IMR-90 (cell line): ENCODE measurements at regions not wholly inside any gene's neighbourhood (a gene's known extent, or its start where the extent isn't known, plus 50 kb on each side); places are given as distances from the start of the nearest gene placed in this dataset.

Source experiments
- ATAC-seq: fragments of 200-7000 bp; cut with Tn5 transposase; 2 replicates; pipeline ENCODE4 v1.9.1; 2020; ENCODE audit warnings: low read depth, mild to moderate bottlenecking, moderate library complexity
- BruUV-seq: library from RNA; stranded (reverse); fragments of 400-500 nt; replicated peaks from 2 replicates; lab custom pipeline; 2021; lab: Mats Ljungman, UMichigan
- CTCF ChIA-PET: fragments of 300-600 bp; formaldehyde crosslinking; extraction: SDS; loops from one replicate; lab custom pipeline; 2021; ENCODE audit warnings: antibody characterized with exemption; lab: Yijun Ruan, JAX
- POLR2A ChIA-PET: fragments of 300-600 bp; sonication (Branson Sonifier 250); formaldehyde crosslinking; loops from one replicate; lab custom pipeline; 2022; ENCODE audit warnings: antibody characterized with exemption; ENCODE audit not compliant: unreplicated experiment; lab: Charles Lee
- DNase-seq: peaks from one replicate; pipeline ENCODE4 v3.0.0; 2013
- H2AFZ ChIP-seq: replicated peaks from 2 replicates; pipeline ENCODE3; 2013; ENCODE audit warnings: low read length, mild to moderate bottlenecking; ENCODE audit not compliant: poor library complexity
- H2AK5ac ChIP-seq: 2 replicates; pipeline ENCODE4 v1.6.1; 2013; ENCODE audit warnings: low read depth, low read length, inconsistent platforms
- H2AK9ac ChIP-seq: replicated peaks from 2 replicates; pipeline ENCODE3; 2013; ENCODE audit warnings: mild to moderate bottlenecking, low read depth, low read length, moderate library complexity; ENCODE audit not compliant: poor library complexity
- H2BK120ac ChIP-seq: 2 replicates; pipeline ENCODE4 v1.6.1; 2013; ENCODE audit warnings: low read depth, low read length, inconsistent platforms
- H2BK15ac ChIP-seq: 3 replicates; pipeline ENCODE4 v1.6.1; 2013; ENCODE audit warnings: low read depth, low read length, inconsistent platforms
- H2BK20ac ChIP-seq: 2 replicates; pipeline ENCODE4 v1.6.1; 2013; ENCODE audit warnings: low read depth, mild to moderate bottlenecking, inconsistent platforms, low read length, moderate library complexity
- H2BK5ac ChIP-seq: 2 replicates; pipeline ENCODE4 v1.6.1; 2013; ENCODE audit warnings: mild to moderate bottlenecking, low read depth, low read length, inconsistent platforms; ENCODE audit not compliant: poor library complexity, severe bottlenecking
- H3K14ac ChIP-seq: replicated peaks from 2 replicates; pipeline ENCODE4 v1.6.1; 2013; ENCODE audit warnings: low read depth, low read length, inconsistent platforms
- H3K18ac ChIP-seq: 2 replicates; pipeline ENCODE4 v1.6.1; 2013; ENCODE audit warnings: low read depth, low read length, control low read depth
- H3K23ac ChIP-seq: 2 replicates; pipeline ENCODE4 v1.6.1; 2013; ENCODE audit warnings: low read depth, low read length, inconsistent platforms
- H3K27ac ChIP-seq: 2 replicates; pipeline ENCODE4 v1.5.1; 2013; ENCODE audit warnings: mild to moderate bottlenecking, control low read depth, low read length; ENCODE audit not compliant: insufficient read depth
- H3K27me3 ChIP-seq: 2 replicates; pipeline ENCODE4 v1.6.1; 2013; ENCODE audit warnings: low read length; ENCODE audit not compliant: control insufficient read depth, insufficient read depth
- H3K36me3 ChIP-seq: 2 replicates; pipeline ENCODE4 v1.6.1; 2013; ENCODE audit warnings: low read length, mixed read lengths; ENCODE audit not compliant: control insufficient read depth, insufficient read depth
- H3K4ac ChIP-seq: 2 replicates; pipeline ENCODE4 v1.6.1; 2013; ENCODE audit warnings: low read depth, low read length, inconsistent platforms
- H3K4me1 ChIP-seq: 2 replicates; pipeline ENCODE4 v1.6.1; 2013; ENCODE audit warnings: low read length, mixed read lengths; ENCODE audit not compliant: control insufficient read depth, insufficient read depth
- H3K4me2 ChIP-seq: 2 replicates; pipeline ENCODE4 v1.6.1; 2013; ENCODE audit warnings: low read depth, mild to moderate bottlenecking, control low read depth, low read length, moderate library complexity
- H3K4me3 ChIP-seq: 2 replicates; pipeline ENCODE4 v1.5.1; 2013; ENCODE audit warnings: low read depth, mild to moderate bottlenecking, control low read depth, low read length, moderate library complexity; ENCODE audit not compliant: insufficient read depth
- H3K56ac ChIP-seq: 2 replicates; pipeline ENCODE4 v1.6.1; 2013; ENCODE audit warnings: low read length, inconsistent platforms; ENCODE audit not compliant: insufficient read depth; ENCODE audit errors: extremely low read depth
- H3K79me1 ChIP-seq, 2 experiments: 2 replicates each; pipeline ENCODE4 v1.6.1; 2013; ENCODE audit warnings: low read length in 2 of 2, inconsistent platforms in 1 of 2, low read depth in 1 of 2
- H3K9ac ChIP-seq: 2 replicates; pipeline ENCODE4 v1.6.1; 2013; ENCODE audit warnings: low read depth, low read length, control low read depth
- H3K9me1 ChIP-seq: 2 replicates; pipeline ENCODE4 v1.6.1; 2013; ENCODE audit warnings: low read length, inconsistent platforms; ENCODE audit not compliant: insufficient read depth
- H3K9me3 ChIP-seq: 2 replicates; pipeline ENCODE4 v1.6.1; 2013; ENCODE audit warnings: low read length; ENCODE audit not compliant: control insufficient read depth, insufficient read depth
- H4K20me1 ChIP-seq: 2 replicates; pipeline ENCODE4 v1.6.1; 2013; ENCODE audit warnings: low read length, inconsistent platforms; ENCODE audit not compliant: insufficient read depth
- H4K5ac ChIP-seq: 2 replicates; pipeline ENCODE4 v1.6.1; 2013; ENCODE audit warnings: mild to moderate bottlenecking, low read depth, low read length, control low read depth
- H4K8ac ChIP-seq, 2 experiments: 2 replicates each; pipeline ENCODE4 v1.6.1; 2013; ENCODE audit warnings: low read depth in 2 of 2, low read length in 2 of 2, control low read depth in 1 of 2, inconsistent platforms in 1 of 2
- H4K91ac ChIP-seq: 2 replicates; pipeline ENCODE4 v1.6.1; 2013; ENCODE audit warnings: low read depth, low read length, inconsistent platforms; ENCODE audit not compliant: insufficient read depth
- BHLHE40 ChIP-seq: fragments of 150-350 bp; IDR thresholded peaks from 2 replicates; pipeline ENCODE4 v1.6.1; 2016; ENCODE audit warnings: mild to moderate bottlenecking, low read depth, low read length
- CHD1 ChIP-seq: IDR thresholded peaks from 2 replicates; pipeline ENCODE4 v1.6.1; 2012; ENCODE audit warnings: low read depth, low read length, improper control_type of control experiment
- FOS ChIP-seq: fragments of 150-350 bp; IDR thresholded peaks from 2 replicates; pipeline ENCODE4 v1.6.1; 2016; ENCODE audit warnings: low read depth, low read length
- MAFK ChIP-seq: IDR thresholded peaks from 2 replicates; pipeline ENCODE4 v1.6.1; 2012; ENCODE audit warnings: low read depth, low read length, improper control_type of control experiment
- MAZ ChIP-seq: IDR thresholded peaks from 2 replicates; pipeline ENCODE4 v1.6.1; 2012; ENCODE audit warnings: low read depth, mild to moderate bottlenecking, low read length, improper control_type of control experiment, moderate library complexity, borderline replicate concordance
- MXI1 ChIP-seq: IDR thresholded peaks from 2 replicates; pipeline ENCODE4 v1.6.1; 2012; ENCODE audit warnings: low read depth, mild to moderate bottlenecking, low read length, moderate library complexity, borderline replicate concordance
- NFE2L2 ChIP-seq: fragments of 150-350 bp; IDR thresholded peaks from 2 replicates; pipeline ENCODE4 v1.6.1; 2016; ENCODE audit warnings: low read depth, mild to moderate bottlenecking, low read length
- POLR2A ChIP-seq: IDR thresholded peaks from 2 replicates; pipeline ENCODE4 v1.6.1; 2012; ENCODE audit warnings: mild to moderate bottlenecking, low read depth, low read length
- RCOR1 ChIP-seq: IDR thresholded peaks from 2 replicates; pipeline ENCODE4 v1.6.1; 2012; ENCODE audit warnings: mild to moderate bottlenecking, low read length, improper control_type of control experiment; ENCODE audit not compliant: insufficient replicate concordance
- WGBS, 2 experiments: methylation state at CpG; one replicate each; pipeline versions ENCODE4 v1.1.5 to v1.1.7; 2013; ENCODE audit warnings: missing lambda C conversion rate in 2 of 2; ENCODE audit not compliant: insufficient read length in 1 of 2; ENCODE audit errors: extremely low coverage in 2 of 2; 5-methylcytosine and 5-hydroxymethylcytosine counted together
- dilution Hi-C: fragments of 300-500 bp; cut with HindIII; formaldehyde crosslinking; loops from one replicate; pipeline ENCODE4 v1.14.3; 2018; ENCODE audit warnings: low sequenced_read_pairs; ENCODE audit not compliant: unreplicated experiment
- in situ Hi-C: fragments of 300-500 bp; cut with MboI; formaldehyde crosslinking; loops from 3 replicates; pipeline ENCODE4 v1.14.3; 2019; ENCODE audit warnings: low sequenced_read_pairs, inconsistent platforms, mixed read lengths
- intact Hi-C: fragments of 100-400 bp; cut with micrococcal nuclease; formaldehyde crosslinking; loops from 2 replicates; pipeline ENCODE4 v1.10.0; 2022
- TF ChIP-seq, protein P1 (sequence below): fragments of 150-350 bp; IDR thresholded peaks from 2 replicates; pipeline ENCODE4 v1.6.1; 2017; ENCODE audit warnings: mild to moderate bottlenecking, antibody characterized with exemption, low read length, low read depth

DNA sequence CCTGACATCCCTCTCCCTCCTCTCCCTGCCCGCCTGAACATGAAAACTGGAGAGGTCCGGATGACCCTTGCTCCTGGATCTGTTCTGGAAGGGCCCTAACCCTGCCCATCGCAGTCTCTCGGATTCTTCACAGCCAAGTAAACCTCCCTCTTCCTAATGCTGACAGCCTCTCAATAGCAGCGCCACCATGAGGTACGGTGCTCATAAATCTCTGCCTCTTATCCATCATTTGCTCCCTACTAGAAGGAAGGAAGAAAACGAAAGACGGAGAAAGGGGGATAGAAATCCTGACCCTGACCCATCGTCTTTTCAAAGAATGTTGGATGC is 257.9 kb downstream of the BCL11A start:
- Histone ChIP-seq H3K27ac (no peak overlapping the region), H3K4me3 (no peak overlapping the region), H3K9ac (no peak overlapping the region), H3K4me2 (no peak overlapping the region), H3K23ac (no peak overlapping the region), H4K91ac (no peak overlapping the region), H3K9me3 (no peaks in the 10 kb centered on the region; the same call in 1 of the 2 replicates), H2AFZ (no peak overlapping the region), H2AK5ac (no peak overlapping the region), H3K79me1 (no peaks in the 10 kb centered on the region), H4K20me1 (no peaks in the 10 kb centered on the region), H3K18ac (no peak overlapping the region), H3K4ac (no peak overlapping the region), H2BK120ac (no peak overlapping the region), H2BK20ac (no peak overlapping the region), H3K36me3 (no peaks in the 10 kb centered on the region), H3K9me1 (no peaks in the 10 kb centered on the region), H3K4me1 (no peaks in the 10 kb centered on the region), H2BK5ac (no peak overlapping the region), H4K8ac (no peak overlapping the region), H2AK9ac (no peak overlapping the region), H4K5ac (no peak overlapping the region), H3K27me3 (no peaks in the 10 kb centered on the region), H3K14ac (no peak overlapping the region), H2BK15ac (no peak overlapping the region), H3K56ac (no peak overlapping the region)
- ChIA-PET CTCF (no interaction called here), POLR2A (no interaction called here)
- TF ChIP-seq NFE2L2 (no peak), POLR2A (no peak), BHLHE40 (no peak), CHD1 (no peak), RCOR1 (no peak), MAZ (no peak), MXI1 (no peak), FOS (no peak), MAFK (no peak)
- TF ChIP-seq, protein P1, sequence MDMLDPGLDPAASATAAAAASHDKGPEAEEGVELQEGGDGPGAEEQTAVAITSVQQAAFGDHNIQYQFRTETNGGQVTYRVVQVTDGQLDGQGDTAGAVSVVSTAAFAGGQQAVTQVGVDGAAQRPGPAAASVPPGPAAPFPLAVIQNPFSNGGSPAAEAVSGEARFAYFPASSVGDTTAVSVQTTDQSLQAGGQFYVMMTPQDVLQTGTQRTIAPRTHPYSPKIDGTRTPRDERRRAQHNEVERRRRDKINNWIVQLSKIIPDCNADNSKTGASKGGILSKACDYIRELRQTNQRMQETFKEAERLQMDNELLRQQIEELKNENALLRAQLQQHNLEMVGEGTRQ, result no peak
- DNase-seq, result no peak
- in situ Hi-C loops (no loop called here), dilution Hi-C loops (no loop called here), intact Hi-C loops (no loop called here)
- no peak for ATAC-seq
- WGBS, 2 experiments, result no CpG with 5 or more reads among the region's 9 CpGs
- no TSS peak for BruUV-seq
